Spleen (tissue), 11 donors: ENCODE measurements at regions not wholly inside any gene's neighbourhood (a gene's known extent, or its start where the extent isn't known, plus 50 kb on each side); places are given as distances from the start of the nearest gene placed in this dataset.
"Not testable (repeated sequence)": the region's sequence is repeated elsewhere in the genome, so short reads cannot be mapped to it uniquely, and the experiment has no call there.

Source experiments
- DNase-seq: peaks from one replicate; pipeline ENCODE4 v3.0.0-alpha.2; 2020
- H3K27ac ChIP-seq, 8 donors: fragments of 200-600 bp; sonication (generic) in 7 of 8; 1 replicate in 4 of 8; 2 replicates in 4 of 8; pipeline versions ENCODE4 v1.5.0 to v1.8.0; 2016 to 2021; ENCODE audit warnings: inconsistent platforms in 4 of 8, mild to moderate bottlenecking in 4 of 8, moderate library complexity in 1 of 8
- H3K27me3 ChIP-seq, 7 donors: fragments of 200-600 bp; sonication (generic) in 6 of 7; replicated peaks in 1 of 7; 1 replicate in 4 of 7; 2 replicates in 3 of 7; pipeline versions ENCODE4 v1.5.0 to v1.8.0; 2016 to 2021; ENCODE audit warnings: inconsistent platforms in 3 of 7, mild to moderate bottlenecking in 1 of 7
- H3K36me3 ChIP-seq, 6 donors: fragments of 200-600 bp; sonication (generic) in 5 of 6; 1 replicate in 4 of 6; 2 replicates in 2 of 6; pipeline versions ENCODE4 v1.5.0 to v1.8.0; 2016 to 2021; ENCODE audit warnings: inconsistent platforms in 2 of 6
- H3K4me1 ChIP-seq, 6 donors: fragments of 200-600 bp; sonication (generic) in 5 of 6; 1 replicate in 3 of 6; 2 replicates in 3 of 6; pipeline versions ENCODE4 v1.5.0 to v1.8.0; 2016 to 2021; ENCODE audit warnings: inconsistent platforms in 3 of 6
- H3K4me3 ChIP-seq, 8 donors: fragments of 200-600 bp; sonication (generic) in 7 of 8; 1 replicate in 4 of 8; 2 replicates in 4 of 8; pipeline versions ENCODE4 v1.5.0 to v1.8.0; 2016 to 2021; ENCODE audit warnings: inconsistent platforms in 4 of 8, mild to moderate bottlenecking in 4 of 8, moderate library complexity in 2 of 8
- H3K9me3 ChIP-seq, 8 donors: fragments of 200-600 bp; sonication (generic) in 7 of 8; 1 replicate in 4 of 8; 2 replicates in 4 of 8; pipeline versions ENCODE4 v1.5.0 to v1.8.0; 2016 to 2021; ENCODE audit warnings: inconsistent platforms in 4 of 8
- POLR2A ChIP-seq, 3 donors: fragments of 450-650 bp; IDR thresholded peaks; one replicate each; pipeline ENCODE4 v1.5.1; 2017; ENCODE audit warnings: antibody characterized with exemption in 3 of 3, mild to moderate bottlenecking in 1 of 3
- POLR2AphosphoS5 ChIP-seq, 3 donors: sonication (generic); formaldehyde crosslinking; IDR thresholded peaks; one replicate each; pipeline ENCODE4 v1.5.1; 2017; ENCODE audit warnings: antibody characterized with exemption in 3 of 3
- WGBS, 5 donors: extraction: QIAGEN DNeasy Blood & Tissue Kit in 3 of 5; methylation state at CpG; one replicate each; pipeline versions ENCODE4 v1.1.5 to v1.1.7; 2013 to 2018; 5-methylcytosine and 5-hydroxymethylcytosine counted together
- intact Hi-C: fragments of 100-400 bp; cut with DNase I; formaldehyde crosslinking; loops from one replicate; pipeline ENCODE4 v1.15.0; 2023; ENCODE audit warnings: low total_unique reads
- TF ChIP-seq, protein P1 (sequence below), 11 experiments: fragments of 200-600 bp in 7 of 11; fragments of 450-650 bp in 4 of 11; sonication (generic) in 4 of 11; IDR thresholded peaks in 8 of 11; conservative IDR thresholded peaks in 3 of 11; 1 replicate in 7 of 11; 2 replicates in 4 of 11; pipeline versions ENCODE4 v1.4.0 to v1.8.0; 2016 to 2021; ENCODE audit warnings: antibody characterized with exemption in 11 of 11, inconsistent platforms in 4 of 11, mild to moderate bottlenecking in 1 of 11
- donor health status: healthy with polysubstance abuse.
- donor health status: DM: no; HTN: no; CAD: no; lungs with moderate emphysema.
- donor health status: DM: no; HTN: no; CAD: no.
- donor health status: Bipolar disorder and iron deficiency.
- donor health status: healthy.
- donor health status: DM: no; HTN: no; CAD: no.
- donor health status: DM: yes; HTN: yes; CAD: no.

- DNase-seq: peak; percentile 66
- 77 to 89% (median 80%) methylated on average over 5 of the region's 5 CpGs for WGBS, 5 donors
- Histone ChIP-seq H3K4me1 (peaks cover 36 to 96% (median 89%) of the 10 kb centered on the region in 6 donors), H3K4me3 (peak overlapping the region in 2 of 8 donors; percentile 1 to 81), H3K36me3 (no peaks in the 10 kb centered on the region), H3K27ac (peak overlapping the region; percentile 88 to 99 (median 92)), H3K27me3 (no peaks in the 10 kb centered on the region), H3K9me3 (no peaks in the 10 kb centered on the region)
- intact Hi-C loops: no loop called here
- no peak for TF ChIP-seq POLR2A (IDR thresholded peaks at IDR 0.05)
- no peak for TF ChIP-seq POLR2AphosphoS5 (IDR thresholded peaks at IDR 0.05)
- TF ChIP-seq, protein P1, sequence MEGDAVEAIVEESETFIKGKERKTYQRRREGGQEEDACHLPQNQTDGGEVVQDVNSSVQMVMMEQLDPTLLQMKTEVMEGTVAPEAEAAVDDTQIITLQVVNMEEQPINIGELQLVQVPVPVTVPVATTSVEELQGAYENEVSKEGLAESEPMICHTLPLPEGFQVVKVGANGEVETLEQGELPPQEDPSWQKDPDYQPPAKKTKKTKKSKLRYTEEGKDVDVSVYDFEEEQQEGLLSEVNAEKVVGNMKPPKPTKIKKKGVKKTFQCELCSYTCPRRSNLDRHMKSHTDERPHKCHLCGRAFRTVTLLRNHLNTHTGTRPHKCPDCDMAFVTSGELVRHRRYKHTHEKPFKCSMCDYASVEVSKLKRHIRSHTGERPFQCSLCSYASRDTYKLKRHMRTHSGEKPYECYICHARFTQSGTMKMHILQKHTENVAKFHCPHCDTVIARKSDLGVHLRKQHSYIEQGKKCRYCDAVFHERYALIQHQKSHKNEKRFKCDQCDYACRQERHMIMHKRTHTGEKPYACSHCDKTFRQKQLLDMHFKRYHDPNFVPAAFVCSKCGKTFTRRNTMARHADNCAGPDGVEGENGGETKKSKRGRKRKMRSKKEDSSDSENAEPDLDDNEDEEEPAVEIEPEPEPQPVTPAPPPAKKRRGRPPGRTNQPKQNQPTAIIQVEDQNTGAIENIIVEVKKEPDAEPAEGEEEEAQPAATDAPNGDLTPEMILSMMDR (IDR thresholded peaks at IDR 0.05 in 8 of 11, conservative IDR thresholded peaks at IDR 0.05 in 3 of 11): no peak
Measured at GRCh38 chr22:46046299-46046685, 69.3 kb upstream of the WNT7B start.

DNA sequence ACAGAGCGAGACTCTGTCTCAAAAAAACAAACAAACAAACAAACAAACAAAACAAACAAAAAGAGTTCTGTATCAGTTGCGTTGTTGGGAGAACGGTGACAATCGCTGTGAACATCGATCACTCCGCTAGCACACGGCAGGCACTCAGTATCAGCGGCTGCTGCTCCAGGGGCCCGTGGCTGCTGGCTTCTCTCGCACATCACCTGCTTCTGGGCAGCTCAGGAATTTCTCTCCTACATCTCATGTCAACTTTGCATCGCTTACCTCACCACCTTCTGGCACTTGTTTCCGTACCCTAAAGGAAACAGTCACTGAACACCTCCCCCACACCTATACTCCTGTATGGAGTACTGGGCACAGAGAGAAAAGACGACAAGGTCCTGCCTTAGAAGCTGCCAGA lies 70.3 kb upstream of the WNT7B start:
- intact Hi-C loops: no loop called here
- Histone ChIP-seq H3K9me3 (no peaks in the 10 kb centered on the region), H3K27me3 (no peaks in the 10 kb centered on the region), H3K4me3 (peak overlapping the region in 1 of 8 donors; percentile 81), H3K4me1 (peaks cover 35 to 97% (median 91%) of the 10 kb centered on the region in 6 donors), H3K36me3 (no peaks in the 10 kb centered on the region), H3K27ac (peak overlapping the region in 7 of 8 donors; percentile 91 to 99 (median 93))
- 82 to 94% (median 89%) methylated on average over 13 of the region's 13 CpGs for WGBS, 5 donors
- TF ChIP-seq POLR2A (IDR thresholded peaks at IDR 0.05) (no peak), POLR2AphosphoS5 (IDR thresholded peaks at IDR 0.05) (no peak)
- TF ChIP-seq, protein P1 (IDR thresholded peaks at IDR 0.05 in 8 of 11, conservative IDR thresholded peaks at IDR 0.05 in 3 of 11): no peak
- peak; percentile 48 for DNase-seq

DNA sequence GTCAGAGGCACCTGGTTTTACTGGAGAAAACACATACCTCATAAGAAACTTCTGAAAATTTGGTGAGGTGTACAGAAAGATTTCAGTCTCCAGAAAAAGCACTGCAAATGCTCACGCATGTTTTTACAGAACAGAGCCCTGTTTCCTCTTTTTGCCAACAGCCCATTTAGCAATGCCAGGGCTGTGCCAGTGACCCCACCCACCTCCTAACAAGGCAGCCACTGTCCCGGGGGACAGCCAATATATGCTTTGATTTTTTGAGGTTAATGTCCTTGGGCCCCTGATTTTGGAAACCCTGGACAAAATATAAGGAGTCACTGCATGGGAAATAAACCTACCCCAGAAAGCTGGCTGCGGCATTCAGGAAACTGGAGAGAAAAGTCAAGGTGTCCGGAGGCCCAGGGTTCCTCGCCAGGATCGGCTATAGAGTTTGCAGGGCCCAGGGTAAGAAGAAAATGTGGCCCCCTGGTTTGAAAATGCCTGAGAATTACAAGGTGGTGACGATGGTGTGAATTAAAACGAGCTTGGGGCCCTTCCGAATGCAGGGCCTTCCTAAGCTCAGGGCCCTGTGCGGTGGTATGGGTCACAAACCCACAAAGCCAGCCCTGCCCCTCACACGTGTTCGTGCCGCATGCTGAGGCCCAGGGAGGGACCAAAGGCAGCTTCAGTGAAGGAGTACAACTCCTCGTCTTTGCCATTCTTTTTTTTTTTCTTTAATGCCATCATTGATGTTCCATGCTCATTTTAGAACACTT lies 71.1 kb upstream of the WNT7B start:
- Histone ChIP-seq H3K9me3 (no peaks in the 10 kb centered on the region), H3K27ac (peak overlapping the region; percentile 10 to 99 (median 92)), H3K4me1 (peaks cover 41 to 97% (median 92%) of the 10 kb centered on the region in 6 donors), H3K4me3 (peak overlapping the region in 1 of 8 donors; percentile 81), H3K36me3 (no peaks in the 10 kb centered on the region), H3K27me3 (no peaks in the 10 kb centered on the region)
- 48 to 66% (median 56%) methylated on average over 14 of the region's 14 CpGs for WGBS, 5 donors
- DNase-seq: peak; percentile 82
- TF ChIP-seq, protein P1 (IDR thresholded peaks at IDR 0.05 in 8 of 11, conservative IDR thresholded peaks at IDR 0.05 in 3 of 11): no peak
- no peak for TF ChIP-seq POLR2AphosphoS5 (IDR thresholded peaks at IDR 0.05)
- no peak for TF ChIP-seq POLR2A (IDR thresholded peaks at IDR 0.05)
- intact Hi-C loops: no loop called here

DNA sequence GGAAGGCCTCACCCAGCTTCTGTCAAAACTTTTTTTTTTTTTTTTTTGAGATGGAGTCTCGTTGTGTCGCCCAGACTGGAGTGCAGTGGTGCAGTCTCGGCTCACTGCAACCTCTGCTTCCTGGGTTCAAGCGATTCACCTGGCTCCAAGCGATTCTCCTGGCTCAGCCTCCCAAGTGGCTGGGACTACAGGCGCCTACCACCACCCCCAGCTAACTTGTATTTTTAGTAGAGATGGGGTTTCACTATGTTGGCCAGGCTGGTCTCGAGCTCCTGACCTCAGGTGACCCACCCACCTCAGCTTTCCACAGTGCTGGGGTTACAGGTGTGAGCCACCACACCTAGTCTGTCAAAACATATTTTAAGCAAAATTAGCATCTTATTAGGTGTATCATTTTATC lies 71.7 kb upstream of the WNT7B start:
- peaks cover 34 to 96% (median 90%) of the 10 kb centered on the region in 6 donors for H3K4me1 ChIP-seq
- peak overlapping the region in 7 of 8 donors; percentile 91 to 99 (median 93) for H3K27ac ChIP-seq
- intact Hi-C loops, H3K27me3 ChIP-seq, H3K36me3 ChIP-seq, H3K4me3 ChIP-seq, H3K9me3 ChIP-seq: not testable (repeated sequence)
- 82 to 92% (median 86%) methylated on average over 7 of the region's 7 CpGs for WGBS, 5 donors
- DNase-seq: peak; percentile 40
